NCI-H2227 (cell line): ENCODE measurements at regions not wholly inside any gene's neighbourhood (a gene's known extent, or its start where the extent isn't known, plus 50 kb on each side); places are given as distances from the start of the nearest gene placed in this dataset.

Experiments used
- DNase-seq: peaks from one replicate; lab custom pipeline; 2025; ENCODE audit not compliant: unreplicated experiment; lab: John Stamatoyannopoulos, UW

DNA sequence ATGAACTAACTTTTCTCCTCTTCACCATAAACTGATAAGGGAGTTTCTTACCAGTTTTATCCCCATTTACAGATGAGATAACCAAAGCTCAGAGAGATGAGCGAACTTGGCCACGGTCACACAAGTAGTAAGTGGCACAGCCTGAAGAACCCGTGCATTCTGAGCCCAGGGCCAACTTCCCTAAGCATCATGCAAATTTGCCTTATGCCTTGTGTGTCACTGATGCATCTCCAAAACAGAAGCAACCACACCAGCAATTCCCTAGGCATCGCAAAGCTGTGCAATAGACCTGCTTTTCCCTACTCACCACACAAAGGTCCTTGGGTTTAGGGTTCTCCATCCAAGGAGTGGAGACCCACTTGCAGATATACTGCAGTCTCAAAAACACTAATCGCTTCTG, 304.5 kb upstream of the KAZN start:
- DNase-seq = no peak

DNA sequence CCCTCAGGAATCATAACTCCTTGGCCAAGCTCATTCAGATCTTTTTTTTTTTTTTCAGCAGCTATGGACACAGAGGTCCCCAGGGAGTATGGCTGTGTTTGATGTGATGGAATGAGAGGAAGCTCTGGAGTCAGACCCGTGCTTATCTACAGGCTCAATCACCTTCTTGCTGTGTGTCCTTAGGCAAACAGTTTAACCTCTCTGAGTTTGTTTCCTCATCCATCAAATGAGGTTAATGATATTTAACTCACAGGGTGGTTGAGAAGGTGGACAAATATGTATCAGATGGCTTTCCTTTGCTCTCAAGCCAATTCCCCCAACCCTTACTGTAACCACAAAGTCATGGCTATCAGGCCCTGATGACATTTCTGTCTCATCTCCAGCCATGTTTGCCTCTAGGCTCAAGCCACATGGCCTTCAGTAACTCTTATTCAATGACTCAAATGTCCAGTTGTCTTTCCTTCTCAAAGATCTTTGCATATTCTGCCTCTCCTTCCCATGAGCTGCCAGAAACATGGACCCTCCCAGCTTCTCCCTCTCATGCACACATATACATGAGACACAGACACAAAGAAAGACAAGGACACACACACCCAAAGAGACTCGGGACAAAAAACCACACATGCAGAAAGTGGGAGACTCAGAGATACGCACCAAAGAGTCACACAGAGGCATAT, 303.5 kb upstream of the KAZN start:
- no peak for DNase-seq

DNA sequence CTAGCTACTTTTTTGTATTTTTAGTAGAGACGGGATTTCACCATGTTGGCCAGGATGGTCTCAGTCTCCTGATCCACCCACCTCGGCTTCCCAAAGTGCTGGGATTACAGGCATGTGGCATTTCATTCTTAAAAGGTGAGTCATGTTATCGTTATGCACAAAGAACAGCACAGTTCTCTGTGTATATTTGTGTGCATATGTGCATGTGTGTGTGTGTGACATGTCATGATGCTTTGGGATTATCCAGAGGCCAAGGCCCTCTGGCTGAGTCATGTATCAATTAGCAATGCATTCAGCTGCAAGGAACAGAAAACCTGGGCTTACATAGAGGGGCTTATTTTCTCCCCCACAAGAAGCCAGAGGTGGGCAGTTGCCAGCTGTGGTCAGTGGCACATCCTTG, 301.7 kb upstream of the KAZN start:
- DNase-seq = no peak

DNA sequence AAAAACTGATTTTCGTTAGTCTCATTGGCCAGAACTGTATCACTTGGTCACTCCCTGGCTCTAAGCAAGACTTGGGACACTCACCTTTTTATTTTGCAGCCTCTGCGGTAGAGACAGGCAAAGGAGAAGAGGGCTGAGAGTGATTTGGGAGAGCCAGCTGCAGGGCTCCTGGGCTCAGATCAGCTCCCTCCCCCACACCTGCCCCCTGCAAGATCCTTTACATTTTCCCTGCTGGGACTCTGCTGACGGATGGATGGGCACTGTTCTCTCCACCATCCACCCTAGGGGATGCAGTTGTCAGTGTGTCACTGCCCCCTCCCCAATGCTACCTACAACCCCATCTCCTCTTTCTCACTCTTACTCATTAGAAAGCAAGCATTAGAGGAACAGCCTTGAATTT, 301.1 kb upstream of the KAZN start:
- DNase-seq = no peak

DNA sequence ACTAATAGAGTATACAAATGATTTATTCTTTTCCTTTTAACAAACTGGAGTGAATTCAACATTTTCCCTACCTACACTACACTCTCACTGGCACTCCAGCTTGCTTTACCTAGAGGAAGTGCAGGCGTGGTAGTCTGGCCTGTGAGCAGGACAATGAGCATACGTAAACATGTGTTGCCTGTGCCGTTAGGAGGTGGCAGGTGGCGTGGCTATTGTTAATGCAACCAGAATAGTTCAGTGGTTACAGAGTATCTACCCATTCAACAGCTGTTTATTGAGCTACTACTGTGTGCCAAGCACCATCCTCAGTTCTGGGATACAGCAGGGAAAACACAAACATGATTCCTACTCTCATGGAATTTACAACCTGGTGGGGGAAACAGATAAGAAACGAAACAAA, 299.7 kb upstream of the KAZN start:
- no peak for DNase-seq

DNA sequence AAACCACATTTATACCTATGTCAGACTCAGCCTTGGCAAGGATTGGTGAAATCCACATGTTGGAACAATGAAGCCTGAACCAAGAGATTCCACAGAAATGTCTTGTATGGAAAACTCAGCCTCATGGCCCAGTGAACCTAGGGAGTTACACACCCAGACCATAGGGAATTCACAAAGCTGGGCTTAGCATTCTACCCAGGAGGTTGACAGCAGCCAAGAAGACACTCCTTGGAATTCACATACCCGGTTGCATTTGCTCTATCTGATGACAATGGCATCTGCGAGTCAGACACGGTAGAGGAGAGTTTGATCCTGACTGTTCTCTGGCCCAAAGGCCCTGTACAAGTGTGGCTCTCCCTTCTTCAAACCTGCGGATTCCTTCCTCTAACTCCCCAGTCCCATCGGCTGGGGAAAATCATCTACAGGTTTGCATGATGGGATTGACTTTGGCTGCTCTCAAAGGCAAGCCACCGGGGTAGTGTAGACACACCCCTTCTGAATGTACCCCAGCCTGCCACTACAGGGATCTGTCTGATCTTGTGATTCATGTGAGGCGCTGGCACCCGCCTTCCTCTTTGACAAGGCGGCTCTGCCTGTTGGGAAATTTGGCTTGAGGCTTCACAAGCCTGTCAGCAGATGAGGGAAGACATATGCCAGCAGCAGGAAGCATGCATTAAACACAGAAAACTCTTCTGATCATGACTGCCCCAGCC, 297.3 kb upstream of the KAZN start:
- no peak for DNase-seq

DNA sequence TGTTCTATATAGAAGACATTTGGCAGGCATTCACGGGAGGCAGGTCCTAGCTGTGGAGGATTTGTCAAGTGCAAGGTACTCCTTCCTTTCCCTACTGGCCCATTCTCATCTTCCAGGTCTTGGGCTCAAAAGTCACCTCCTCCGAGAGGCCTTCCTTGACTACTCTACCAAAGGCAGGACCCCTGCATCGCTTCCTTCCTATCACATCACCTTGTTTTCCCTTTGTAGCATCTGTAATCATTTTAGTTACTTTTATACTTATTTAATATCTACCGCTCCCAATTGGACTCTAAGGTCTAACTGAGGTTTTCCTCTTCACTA, 296.8 kb upstream of the KAZN start:
- DNase-seq = no peak

DNA sequence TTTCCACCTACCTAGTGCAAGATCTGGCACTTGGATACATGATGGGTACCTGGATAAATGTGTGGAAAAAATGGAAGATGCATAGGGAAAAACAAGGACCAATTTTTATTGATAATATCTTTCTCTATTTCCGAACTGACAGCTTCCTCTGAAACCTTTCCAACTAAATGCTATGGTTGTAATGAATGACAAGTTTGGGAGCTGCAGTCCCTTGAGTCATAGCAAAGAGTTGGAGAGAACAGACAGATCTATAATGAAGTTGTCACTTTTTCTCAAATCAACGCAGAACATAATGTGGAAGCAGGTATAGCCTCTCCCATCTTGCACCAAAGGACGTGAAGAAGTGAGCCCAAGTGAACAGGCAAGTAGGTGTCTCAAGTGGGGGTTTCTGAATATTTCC, 296.5 kb upstream of the KAZN start:
- no peak for DNase-seq

DNA sequence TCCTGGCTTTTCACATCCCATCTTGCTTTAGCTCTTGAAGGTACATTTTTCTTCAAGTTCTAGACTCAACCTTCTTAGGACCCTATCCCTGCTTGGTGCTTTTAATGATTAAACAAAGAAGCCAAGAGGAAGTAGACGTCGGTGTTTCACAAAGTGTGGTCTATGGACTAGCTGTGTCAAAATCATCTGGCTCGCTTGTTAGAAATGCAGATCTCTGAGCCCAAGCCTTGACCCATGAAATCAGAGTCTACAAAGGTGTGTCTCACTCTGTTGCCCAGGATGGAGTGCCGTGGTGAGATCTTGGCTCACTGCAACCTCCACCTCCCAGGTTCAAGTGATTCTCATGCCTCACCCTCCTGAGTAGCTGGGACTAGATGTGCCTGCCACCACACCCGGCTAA, 295.5 kb upstream of the KAZN start:
- no peak for DNase-seq

DNA sequence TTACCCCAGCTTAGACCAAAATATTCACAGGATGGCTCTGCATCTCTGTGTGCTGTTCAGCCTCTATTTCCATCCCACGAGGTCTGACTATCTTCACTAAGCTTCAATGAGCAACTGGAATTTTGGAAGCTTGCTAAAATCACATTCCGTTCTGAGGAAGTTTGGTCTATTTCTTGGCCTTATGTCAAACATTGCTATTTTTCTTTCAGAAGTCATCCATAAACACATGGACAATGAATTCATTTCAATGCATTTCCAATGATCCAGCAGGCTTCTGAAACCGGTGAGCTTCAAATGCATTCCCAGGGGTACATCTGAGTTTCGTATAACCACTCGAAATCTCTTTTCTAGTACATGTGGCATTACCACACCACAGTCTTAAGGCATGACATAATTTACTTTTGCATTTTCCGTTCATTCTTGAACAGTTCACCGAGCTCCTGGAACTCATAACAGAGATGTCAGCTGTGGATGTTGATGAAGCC, 294.1 kb upstream of the KAZN start:
- DNase-seq = no peak

DNA sequence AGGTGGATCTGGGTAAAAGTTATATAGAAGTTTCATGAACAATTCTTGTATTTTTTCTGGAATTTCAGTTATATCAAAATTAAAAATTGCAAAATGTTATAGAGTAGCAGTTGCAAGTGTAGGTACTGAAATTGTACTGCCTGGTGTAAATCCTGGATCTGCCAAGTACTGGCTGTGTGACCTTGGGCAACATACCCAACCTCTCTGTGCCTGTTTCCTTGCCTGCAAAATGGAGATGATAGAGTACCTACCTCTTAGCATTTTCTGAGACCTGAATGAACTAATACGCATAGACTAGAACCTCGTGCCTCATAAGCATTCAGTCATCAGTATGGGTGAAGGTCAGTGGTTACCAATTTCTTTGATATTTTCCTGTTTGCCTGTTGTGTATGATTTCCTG, 290.0 kb upstream of the KAZN start:
- DNase-seq = no peak

DNA sequence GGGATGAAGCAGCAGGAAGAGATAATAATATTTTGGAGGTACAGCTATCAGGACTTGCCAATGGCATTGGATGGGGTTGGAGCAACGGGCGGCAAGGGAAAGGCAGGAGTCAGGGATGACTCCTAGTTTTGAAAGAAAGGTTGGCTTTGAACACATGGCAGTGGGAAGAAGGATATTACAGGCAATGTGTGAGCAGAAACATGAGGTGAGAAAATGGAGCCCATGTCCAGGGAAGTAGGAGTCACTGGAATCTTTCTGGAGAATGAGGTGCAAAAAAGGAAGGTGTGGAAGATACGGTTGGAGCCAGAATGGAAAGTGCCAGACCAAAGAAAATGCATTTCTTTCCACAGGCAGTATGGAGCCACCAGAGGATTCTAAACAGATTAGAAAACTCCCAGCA, 288.5 kb upstream of the KAZN start:
- DNase-seq = no peak

DNA sequence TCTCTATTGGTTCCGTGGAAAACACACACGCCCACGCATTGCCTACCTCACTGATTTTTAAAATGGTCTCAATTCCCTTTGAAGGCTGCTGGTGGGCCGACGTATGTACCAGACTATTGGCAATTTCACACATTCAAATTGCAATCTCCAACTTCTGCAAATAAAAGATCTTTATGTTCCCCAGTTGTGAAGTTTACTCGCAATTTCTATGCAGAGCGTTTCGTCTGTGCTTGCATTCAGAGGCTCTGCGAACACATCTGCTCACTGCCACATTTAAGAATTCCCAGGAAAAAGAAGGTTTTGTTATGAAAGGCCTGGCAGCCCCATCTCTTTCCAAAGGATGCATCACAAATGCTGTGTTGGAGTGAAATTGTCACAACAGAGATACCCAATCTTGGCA, 288.0 kb upstream of the KAZN start:
- no peak for DNase-seq

DNA sequence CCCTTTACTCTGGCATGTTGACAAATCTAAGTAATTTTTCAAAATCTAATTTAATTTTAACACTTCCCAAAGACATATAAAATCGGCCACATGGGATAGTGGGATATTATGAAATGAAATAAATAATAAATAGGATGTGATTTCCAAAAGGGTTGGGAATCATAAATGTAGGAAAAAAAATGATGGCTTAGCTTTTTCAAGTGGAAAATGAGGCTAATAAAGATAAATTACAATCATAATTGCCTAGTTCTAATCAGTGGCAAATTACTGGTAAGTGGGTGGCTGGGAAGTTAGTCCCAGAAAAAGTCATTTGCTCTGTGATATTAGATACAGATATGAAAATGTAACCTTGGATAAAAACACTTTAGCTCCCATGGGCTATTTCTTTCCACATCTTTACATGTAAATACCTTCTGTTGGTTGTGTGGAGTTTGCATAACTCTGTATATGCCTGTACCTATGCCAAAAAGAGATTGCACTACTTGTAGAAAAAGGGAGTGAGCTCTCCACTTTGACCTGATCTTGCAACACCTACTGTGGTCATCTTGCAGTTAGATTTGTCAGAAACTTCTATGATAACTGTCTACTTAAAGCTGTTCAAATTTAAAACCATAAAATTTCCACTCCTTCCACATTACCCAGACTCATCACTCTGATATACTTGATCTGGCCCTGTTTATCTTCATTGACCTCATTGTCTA, 284.6 kb upstream of the KAZN start:
- DNase-seq = no peak

DNA sequence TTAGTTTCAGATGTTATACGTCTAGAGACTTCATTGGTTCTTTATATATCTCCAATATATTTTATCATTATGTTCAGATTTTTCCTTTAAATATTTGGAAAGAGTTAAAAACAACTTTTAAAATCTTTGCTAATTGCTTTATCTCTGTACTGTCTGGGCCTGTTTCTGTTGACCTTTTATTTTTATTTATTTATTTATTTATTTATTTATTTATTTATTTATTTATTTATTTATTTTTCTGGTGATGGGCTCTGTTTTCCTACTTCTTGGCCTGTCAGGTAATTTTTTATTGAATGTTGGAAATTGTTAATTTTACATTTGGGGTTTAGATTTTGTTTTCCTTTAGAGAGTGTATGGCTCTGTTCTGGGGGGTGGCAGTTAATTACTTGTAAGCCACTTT, 279.7 kb upstream of the KAZN start:
- no peak for DNase-seq

DNA sequence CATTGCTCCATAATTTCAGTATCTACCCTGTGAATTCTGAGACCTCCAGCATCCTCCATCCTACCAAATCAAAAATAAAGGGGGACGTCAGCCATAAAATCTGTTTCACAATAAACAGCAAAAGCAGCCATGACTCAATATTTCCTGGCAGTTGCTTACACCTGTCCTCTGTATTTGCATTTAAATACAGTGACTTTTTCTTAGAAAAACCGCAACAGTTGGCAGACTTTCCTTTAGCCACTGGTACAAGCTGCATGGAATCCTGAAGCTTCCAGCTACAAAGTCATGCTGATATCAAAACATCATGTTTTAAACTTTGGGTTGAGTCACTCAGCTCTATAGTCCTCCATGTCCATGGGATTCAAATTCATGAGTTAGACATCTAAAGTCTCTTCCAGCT, 278.0 kb upstream of the KAZN start:
- no peak for DNase-seq

DNA sequence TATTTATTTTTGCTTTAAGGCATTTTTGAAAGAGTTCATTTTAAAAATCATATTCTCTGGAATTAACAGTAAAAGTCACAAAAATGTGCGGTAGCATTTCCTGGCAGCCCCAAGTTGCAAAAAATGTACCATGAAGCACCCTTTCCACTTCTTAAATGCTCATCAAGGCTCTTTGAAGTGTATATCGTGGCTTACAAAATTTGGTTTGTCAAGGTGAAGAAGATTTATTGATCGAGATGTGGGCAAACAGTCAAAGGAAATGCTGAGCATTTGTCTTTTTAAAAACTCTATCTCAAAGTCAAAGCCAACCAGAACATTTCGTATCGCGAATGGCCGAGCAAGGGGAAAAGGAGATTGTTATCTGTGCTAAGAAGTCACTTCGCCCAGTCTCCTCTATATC, 277.5 kb upstream of the KAZN start:
- no peak for DNase-seq

DNA sequence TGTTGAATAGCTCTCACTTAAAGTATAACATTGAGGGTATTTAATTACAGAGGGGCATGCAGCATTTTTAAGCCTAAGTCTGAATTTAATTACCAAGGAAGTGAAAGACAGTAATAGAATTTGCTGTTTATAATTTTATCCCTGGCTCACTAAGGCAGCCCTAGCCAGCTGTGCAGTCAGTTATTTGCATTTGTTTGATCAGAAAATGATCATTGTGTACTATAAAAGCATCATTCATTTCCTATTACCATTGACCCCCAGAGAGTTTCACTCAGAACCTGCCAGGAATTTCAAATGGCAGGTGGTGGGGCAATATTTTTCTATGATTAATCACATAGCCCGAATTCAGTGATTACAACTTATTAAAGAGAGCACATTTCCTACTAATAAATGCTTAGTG, 277.1 kb upstream of the KAZN start:
- no peak for DNase-seq

DNA sequence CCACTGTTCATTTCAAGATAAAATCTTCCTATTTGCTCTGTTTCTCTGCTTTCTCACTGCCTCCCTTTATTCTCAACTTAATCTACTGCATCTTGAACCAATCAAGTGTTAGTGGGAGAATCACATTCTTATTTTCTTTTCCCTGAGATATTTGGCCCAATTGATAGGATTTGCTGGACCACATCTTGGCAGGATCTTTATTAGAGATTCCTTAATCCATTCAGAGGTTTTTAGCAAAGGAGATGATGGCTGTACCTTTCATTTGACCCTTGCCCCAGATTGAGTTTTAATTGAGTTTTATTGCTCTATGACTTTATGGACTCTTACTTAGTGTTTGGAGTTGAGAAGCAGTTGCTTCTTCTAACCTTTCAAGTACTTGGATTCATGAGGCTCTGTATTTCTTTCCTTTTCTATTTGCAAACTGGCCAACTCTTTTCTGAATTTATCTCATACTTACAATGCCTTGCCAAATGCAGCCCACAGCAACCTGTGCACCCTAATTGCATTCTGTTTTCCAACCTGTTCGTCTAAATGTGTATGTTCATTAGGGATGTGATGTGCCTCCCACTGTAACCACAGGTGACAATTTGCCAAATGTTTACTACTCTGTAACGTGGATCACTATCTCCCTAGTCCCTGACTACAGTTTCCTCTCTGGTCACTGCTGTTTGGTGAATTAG, 274.8 kb upstream of the KAZN start:
- DNase-seq = no peak

DNA sequence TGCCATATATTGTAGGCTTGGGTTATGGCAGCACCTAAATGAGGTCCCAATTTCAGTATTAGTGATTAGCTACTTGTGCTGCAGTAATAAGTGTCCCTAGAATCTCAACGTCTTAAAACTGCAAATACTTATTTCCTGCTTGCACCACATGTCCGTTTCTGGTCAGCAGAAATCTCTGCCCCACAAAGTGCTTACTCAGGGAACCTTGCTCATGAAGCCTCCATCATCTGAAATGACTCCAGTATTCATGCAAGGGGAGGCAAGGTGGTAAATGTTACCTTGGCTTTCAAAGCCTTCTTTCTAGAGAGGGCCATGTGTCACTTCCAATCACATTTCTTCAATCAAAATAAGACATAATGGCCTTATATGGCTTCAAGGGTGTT, 274.2 kb upstream of the KAZN start:
- no peak for DNase-seq

DNA sequence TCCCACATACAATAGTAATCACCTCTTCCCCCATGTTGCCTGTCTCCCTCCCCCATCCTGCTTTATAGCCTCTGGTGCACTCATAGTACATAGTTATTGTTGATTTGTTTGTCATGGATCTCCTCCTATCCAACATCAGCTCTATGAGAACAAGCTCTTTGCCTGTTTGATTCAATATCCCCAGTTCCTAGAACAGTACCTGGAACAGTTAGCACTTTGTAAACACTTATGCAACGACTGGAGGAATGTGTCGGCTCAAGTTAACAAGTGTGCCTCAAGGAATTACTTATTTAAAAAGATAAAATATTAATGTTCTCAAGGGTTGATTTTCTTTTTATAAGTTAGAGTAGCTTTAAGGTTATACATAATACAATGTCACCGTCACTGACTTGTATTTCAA, 271.6 kb upstream of the KAZN start:
- no peak for DNase-seq

DNA sequence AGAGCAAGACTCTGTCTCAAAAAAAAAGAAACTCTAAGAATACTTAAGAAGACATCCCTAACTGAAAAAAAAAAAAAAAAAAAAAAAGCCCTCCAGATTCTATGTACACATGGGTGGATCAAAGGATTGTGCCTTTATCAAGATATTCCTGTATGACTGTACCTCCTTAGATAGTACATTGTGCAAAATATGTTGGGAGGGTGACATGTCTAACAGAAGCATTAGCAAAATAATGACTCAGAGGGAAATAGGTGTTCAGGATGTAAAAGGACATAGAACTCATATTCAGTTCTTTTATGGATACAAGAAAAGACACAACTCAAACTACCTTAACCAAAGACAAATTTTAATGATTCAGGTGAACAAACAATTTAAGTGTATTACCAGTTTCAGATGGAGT, 269.8 kb upstream of the KAZN start:
- DNase-seq = no peak
